DOHH2 (cell line): ENCODE measurements at regions not wholly inside any gene's neighbourhood (a gene's known extent, or its start where the extent isn't known, plus 50 kb on each side); places are given as distances from the start of the nearest gene placed in this dataset.

Experiments used
- H3F3A ChIP-seq: fragments of 200-600 bp; sonication (generic), shearing (Covaris generic); 2 replicates; pipeline ENCODE4 v1.6.0; 2016; ENCODE audit warnings: antibody characterized with exemption, mild to moderate bottlenecking; ENCODE audit not compliant: control insufficient read depth, insufficient read depth
- H3K27ac ChIP-seq: fragments of 200-600 bp; sonication (generic); 2 replicates; pipeline ENCODE4 v1.5.1; 2014; ENCODE audit warnings: low read depth, mild to moderate bottlenecking, low read length, moderate library complexity
- H3K27me3 ChIP-seq: fragments of 200-600 bp; sonication (generic); 2 replicates; pipeline ENCODE4 v1.6.1; 2014; ENCODE audit warnings: mild to moderate bottlenecking, low read length, mixed read lengths; ENCODE audit not compliant: control insufficient read depth
- H3K36me3 ChIP-seq: fragments of 200-600 bp; sonication (generic); 2 replicates; pipeline ENCODE4 v1.6.1; 2014; ENCODE audit warnings: mild to moderate bottlenecking, low read length, moderate library complexity, mixed read lengths; ENCODE audit not compliant: control insufficient read depth
- H3K4me1 ChIP-seq: fragments of 200-600 bp; sonication (generic); 2 replicates; pipeline ENCODE4 v1.6.1; 2014; ENCODE audit warnings: mild to moderate bottlenecking, low read length, mixed read lengths; ENCODE audit not compliant: control insufficient read depth
- H3K4me2 ChIP-seq: fragments of 200-600 bp; sonication (generic); 2 replicates; pipeline ENCODE4 v1.6.0; 2014; ENCODE audit warnings: mild to moderate bottlenecking, low read length, moderate library complexity
- H3K4me3 ChIP-seq: fragments of 200-600 bp; sonication (generic); 2 replicates; pipeline ENCODE4 v1.5.1; 2014; ENCODE audit warnings: mild to moderate bottlenecking, low read length, mixed read lengths
- H3K79me2 ChIP-seq: fragments of 200-600 bp; sonication (generic); 2 replicates; pipeline ENCODE4 v1.6.1; 2014; ENCODE audit warnings: mild to moderate bottlenecking, low read length, mixed read lengths; ENCODE audit not compliant: control insufficient read depth
- H3K9me2 ChIP-seq: fragments of 200-600 bp; sonication (generic); replicated peaks from 2 replicates; pipeline ENCODE4 v1.6.1; 2014; ENCODE audit warnings: mild to moderate bottlenecking, low read length, mixed read lengths; ENCODE audit not compliant: control insufficient read depth
- H3K9me3 ChIP-seq: fragments of 200-600 bp; sonication (generic); 2 replicates; pipeline ENCODE4 v1.6.1; 2014; ENCODE audit warnings: antibody characterized with exemption, low read length, mixed read lengths; ENCODE audit not compliant: control insufficient read depth, insufficient read depth
- H4K20me1 ChIP-seq: fragments of 200-600 bp; sonication (generic); 2 replicates; pipeline ENCODE4 v1.6.0; 2014; ENCODE audit warnings: low read depth, mild to moderate bottlenecking, antibody characterized with exemption, low read length, moderate library complexity; ENCODE audit not compliant: control insufficient read depth, insufficient read depth
- EZH2phosphoT487 ChIP-seq: fragments of 200-600 bp; sonication (generic); IDR thresholded peaks from 2 replicates; pipeline ENCODE4 v1.6.1; 2017; ENCODE audit warnings: borderline replicate concordance, mild to moderate bottlenecking, antibody characterized with exemption, low read length, moderate library complexity, mixed read lengths
- TF ChIP-seq, protein P1 (sequence below): fragments of 200-600 bp; sonication (generic); IDR thresholded peaks from one replicate; pipeline ENCODE4 v1.5.1; 2014; ENCODE audit warnings: antibody characterized with exemption, mild to moderate bottlenecking, low read depth, low read length; ENCODE audit not compliant: poor library complexity, severe bottlenecking

DNA sequence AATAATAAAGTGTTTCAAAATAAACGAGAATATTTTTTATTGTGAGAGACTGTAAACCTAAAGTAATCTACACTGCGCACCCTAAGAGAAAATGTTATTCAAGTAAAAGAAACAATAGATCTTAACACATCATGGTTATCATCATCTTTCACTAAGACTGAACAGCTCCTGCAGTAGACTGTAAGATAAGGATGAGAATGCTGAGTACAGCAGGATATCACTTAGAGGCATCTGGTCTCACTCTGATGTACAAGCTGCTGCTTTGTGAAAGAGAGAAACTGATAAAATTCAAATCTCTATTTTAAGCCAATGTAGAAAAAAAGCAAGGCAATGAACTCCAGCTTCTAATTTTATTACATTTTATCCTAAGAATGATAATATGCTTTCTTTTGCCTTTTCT lies 261.7 kb upstream of the HTR2A start:
- H3K27me3 ChIP-seq: peaks cover 6% of the 10 kb centered on the region; the same call in 1 of the 2 replicates
- no peak for TF ChIP-seq EZH2phosphoT487
- TF ChIP-seq, protein P1, sequence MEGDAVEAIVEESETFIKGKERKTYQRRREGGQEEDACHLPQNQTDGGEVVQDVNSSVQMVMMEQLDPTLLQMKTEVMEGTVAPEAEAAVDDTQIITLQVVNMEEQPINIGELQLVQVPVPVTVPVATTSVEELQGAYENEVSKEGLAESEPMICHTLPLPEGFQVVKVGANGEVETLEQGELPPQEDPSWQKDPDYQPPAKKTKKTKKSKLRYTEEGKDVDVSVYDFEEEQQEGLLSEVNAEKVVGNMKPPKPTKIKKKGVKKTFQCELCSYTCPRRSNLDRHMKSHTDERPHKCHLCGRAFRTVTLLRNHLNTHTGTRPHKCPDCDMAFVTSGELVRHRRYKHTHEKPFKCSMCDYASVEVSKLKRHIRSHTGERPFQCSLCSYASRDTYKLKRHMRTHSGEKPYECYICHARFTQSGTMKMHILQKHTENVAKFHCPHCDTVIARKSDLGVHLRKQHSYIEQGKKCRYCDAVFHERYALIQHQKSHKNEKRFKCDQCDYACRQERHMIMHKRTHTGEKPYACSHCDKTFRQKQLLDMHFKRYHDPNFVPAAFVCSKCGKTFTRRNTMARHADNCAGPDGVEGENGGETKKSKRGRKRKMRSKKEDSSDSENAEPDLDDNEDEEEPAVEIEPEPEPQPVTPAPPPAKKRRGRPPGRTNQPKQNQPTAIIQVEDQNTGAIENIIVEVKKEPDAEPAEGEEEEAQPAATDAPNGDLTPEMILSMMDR: no peak
- no peak overlapping the region for H3K4me3 ChIP-seq
- no peak overlapping the region for H3K4me2 ChIP-seq
- H3K9me3 ChIP-seq: no peaks in the 10 kb centered on the region
- H4K20me1 ChIP-seq: no peaks in the 10 kb centered on the region
- no peak overlapping the region for H3K27ac ChIP-seq
- no peaks in the 10 kb centered on the region for H3F3A ChIP-seq
- no peaks in the 10 kb centered on the region for H3K4me1 ChIP-seq
- H3K9me2 ChIP-seq: no peaks in the 10 kb centered on the region
- H3K36me3 ChIP-seq: no peaks in the 10 kb centered on the region
- no peaks in the 10 kb centered on the region for H3K79me2 ChIP-seq

- no peak overlapping the region for H3K4me3 ChIP-seq
- H3K9me2 ChIP-seq: no peaks in the 10 kb centered on the region
- H3K27ac ChIP-seq: no peak overlapping the region
- H3K79me2 ChIP-seq: no peaks in the 10 kb centered on the region
- H3K4me2 ChIP-seq: no peak overlapping the region
- TF ChIP-seq EZH2phosphoT487: no peak
- TF ChIP-seq, protein P1: no peak
- no peaks in the 10 kb centered on the region for H3K27me3 ChIP-seq
- H3K9me3 ChIP-seq: no peaks in the 10 kb centered on the region
- no peaks in the 10 kb centered on the region for H4K20me1 ChIP-seq
- H3K36me3 ChIP-seq: no peaks in the 10 kb centered on the region
- H3F3A ChIP-seq: no peaks in the 10 kb centered on the region
- no peaks in the 10 kb centered on the region for H3K4me1 ChIP-seq
These were observed 251.7 kb upstream of the HTR2A start for GRCh38 chr13:47148543-47148942.

- Histone ChIP-seq H3K4me2 (no peak overlapping the region), H4K20me1 (no peaks in the 10 kb centered on the region), H3K4me3 (no peak overlapping the region), H3K4me1 (no peaks in the 10 kb centered on the region), H3K27ac (no peak overlapping the region), H3F3A (no peaks in the 10 kb centered on the region), H3K36me3 (no peaks in the 10 kb centered on the region), H3K9me2 (no peaks in the 10 kb centered on the region), H3K79me2 (no peaks in the 10 kb centered on the region), H3K9me3 (no peaks in the 10 kb centered on the region), H3K27me3 (no peaks in the 10 kb centered on the region)
- TF ChIP-seq EZH2phosphoT487: no peak
- TF ChIP-seq, protein P1: no peak
These were observed 250.9 kb upstream of the HTR2A start for GRCh38 chr13:47147812-47148119.
